ENCODE measurements at regions not wholly inside any gene's neighbourhood (a gene's known extent, or its start where the extent isn't known, plus 50 kb on each side); places are given as distances from the start of the nearest gene placed in this dataset.

- no peak overlapping the region for H3K27ac ChIP-seq
- TF ChIP-seq ZFX (IDR thresholded peaks at IDR 0.05; ENCODE audit: borderline replicate concordance) (no peak), CTCF (IDR thresholded peaks at IDR 0.05) (no peak)
Observed at GRCh38 chr10:88081457-88082054, 218.1 kb downstream of the PTEN start.

- TF ChIP-seq CTCF (IDR thresholded peaks at IDR 0.05): no peak
- TF ChIP-seq ZFX (IDR thresholded peaks at IDR 0.05; ENCODE audit: borderline replicate concordance): no peak
- H3K27ac ChIP-seq: no peak overlapping the region
Observed at GRCh38 chr10:88082391-88082790, 219.0 kb downstream of the PTEN start.

GRCh38 chr10:88082806-88083596 is 219.6 kb downstream of the PTEN start:
- TF ChIP-seq ZFX (IDR thresholded peaks at IDR 0.05; ENCODE audit: borderline replicate concordance) (no peak), CTCF (IDR thresholded peaks at IDR 0.05) (no peak)
- no peak overlapping the region for H3K27ac ChIP-seq

GRCh38 chr10:88083597-88083989 is 220.2 kb downstream of the PTEN start:
- no peak overlapping the region for H3K27ac ChIP-seq
- TF ChIP-seq ZFX (IDR thresholded peaks at IDR 0.05; ENCODE audit: borderline replicate concordance): no peak
- TF ChIP-seq CTCF (IDR thresholded peaks at IDR 0.05): no peak

GRCh38 chr10:88086187-88086960 is 222.9 kb downstream of the PTEN start:
- TF ChIP-seq CTCF (IDR thresholded peaks at IDR 0.05) (no peak), ZFX (IDR thresholded peaks at IDR 0.05; ENCODE audit: borderline replicate concordance) (no peak)
- H3K27ac ChIP-seq: no peak overlapping the region

- H3K27ac ChIP-seq: no peak overlapping the region
- TF ChIP-seq CTCF (IDR thresholded peaks at IDR 0.05): no peak
- no peak for TF ChIP-seq ZFX (IDR thresholded peaks at IDR 0.05; ENCODE audit: borderline replicate concordance)
Observed at GRCh38 chr10:88088441-88089340, 225.3 kb downstream of the PTEN start.

Measured in 22Rv1 (cell line).